ENCODE measurements at regions not wholly inside any gene's neighbourhood (a gene's known extent, or its start where the extent isn't known, plus 50 kb on each side); places are given as distances from the start of the nearest gene placed in this dataset.
"Not testable (repeated sequence)": the region's sequence is repeated elsewhere in the genome, so short reads cannot be mapped to it uniquely, and the experiment has no call there.

- not testable (repeated sequence) for TF ChIP-seq EZH2 (IDR thresholded peaks at IDR 0.05; ENCODE audit: low read depth, low read length, severe bottlenecking); ZNF274 (IDR thresholded peaks at IDR 0.05; ENCODE audit: borderline replicate concordance, extremely low read depth, low read length); GABPA (IDR thresholded peaks at IDR 0.05; ENCODE audit: borderline replicate concordance, insufficient read depth, low read length); POLR2AphosphoS5 (IDR thresholded peaks at IDR 0.05; ENCODE audit: low read depth, low read length); BCL11A (IDR thresholded peaks at IDR 0.05; ENCODE audit: low read depth in 2 of 2, low read length in 2 of 2); SIN3A (conservative IDR thresholded peaks at IDR 0.05 in 1 of 2, IDR thresholded peaks at IDR 0.05 in 1 of 2; ENCODE audit: low read depth in 1 of 2, low read length in 2 of 2); KDM5A (IDR thresholded peaks at IDR 0.05; ENCODE audit: low read length); TAF1 (IDR thresholded peaks at IDR 0.05; ENCODE audit: low read depth, low read length); RAD21 (IDR thresholded peaks at IDR 0.05 in 1 of 2, conservative IDR thresholded peaks at IDR 0.05 in 1 of 2; ENCODE audit: low read depth in 2 of 2, low read length in 2 of 2)
- TF ChIP-seq, protein P1, sequence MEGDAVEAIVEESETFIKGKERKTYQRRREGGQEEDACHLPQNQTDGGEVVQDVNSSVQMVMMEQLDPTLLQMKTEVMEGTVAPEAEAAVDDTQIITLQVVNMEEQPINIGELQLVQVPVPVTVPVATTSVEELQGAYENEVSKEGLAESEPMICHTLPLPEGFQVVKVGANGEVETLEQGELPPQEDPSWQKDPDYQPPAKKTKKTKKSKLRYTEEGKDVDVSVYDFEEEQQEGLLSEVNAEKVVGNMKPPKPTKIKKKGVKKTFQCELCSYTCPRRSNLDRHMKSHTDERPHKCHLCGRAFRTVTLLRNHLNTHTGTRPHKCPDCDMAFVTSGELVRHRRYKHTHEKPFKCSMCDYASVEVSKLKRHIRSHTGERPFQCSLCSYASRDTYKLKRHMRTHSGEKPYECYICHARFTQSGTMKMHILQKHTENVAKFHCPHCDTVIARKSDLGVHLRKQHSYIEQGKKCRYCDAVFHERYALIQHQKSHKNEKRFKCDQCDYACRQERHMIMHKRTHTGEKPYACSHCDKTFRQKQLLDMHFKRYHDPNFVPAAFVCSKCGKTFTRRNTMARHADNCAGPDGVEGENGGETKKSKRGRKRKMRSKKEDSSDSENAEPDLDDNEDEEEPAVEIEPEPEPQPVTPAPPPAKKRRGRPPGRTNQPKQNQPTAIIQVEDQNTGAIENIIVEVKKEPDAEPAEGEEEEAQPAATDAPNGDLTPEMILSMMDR (IDR thresholded peaks at IDR 0.05; ENCODE audit: control extremely low read depth in 1 of 3, insufficient read depth in 1 of 3, low read depth in 1 of 3, low read length in 3 of 3): not testable (repeated sequence)
Observed at GRCh38 chr15:44820967-44821366, 84.6 kb downstream of the TRIM69 start.

All from H1 (cell line).